ENCODE measurements at regions not wholly inside any gene's neighbourhood (a gene's known extent, or its start where the extent isn't known, plus 50 kb on each side); places are given as distances from the start of the nearest gene placed in this dataset.

GRCh38 chr21:19603011-19603593 lies 1199.5 kb upstream of the TMPRSS15 start:
- H3K4me3 ChIP-seq (ENCODE audit: low read length) = no peak overlapping the region
- H3K36me3 ChIP-seq (ENCODE audit: insufficient read depth, low read length) = no peaks in the 10 kb centered on the region
- H3K4me2 ChIP-seq (ENCODE audit: low read length) = no peak overlapping the region
- no peaks in the 10 kb centered on the region for H3K27me3 ChIP-seq (ENCODE audit: control insufficient read depth, insufficient read depth, low read length)
- H3K9ac ChIP-seq (ENCODE audit: low read depth, low read length) = no peak overlapping the region
- H3K4me1 ChIP-seq (ENCODE audit: control insufficient read depth, insufficient read depth, low read length) = no peaks in the 10 kb centered on the region
- H3K9me3 ChIP-seq (replicated peaks; ENCODE audit: low read length) = no peaks in the 10 kb centered on the region

GRCh38 chr21:19608101-19608621 lies 1204.6 kb upstream of the TMPRSS15 start:
- Histone ChIP-seq H3K4me2 (ENCODE audit: low read length) (no peak overlapping the region), H3K4me1 (ENCODE audit: control insufficient read depth, insufficient read depth, low read length) (peaks cover 8% of the 10 kb centered on the region)

DNA sequence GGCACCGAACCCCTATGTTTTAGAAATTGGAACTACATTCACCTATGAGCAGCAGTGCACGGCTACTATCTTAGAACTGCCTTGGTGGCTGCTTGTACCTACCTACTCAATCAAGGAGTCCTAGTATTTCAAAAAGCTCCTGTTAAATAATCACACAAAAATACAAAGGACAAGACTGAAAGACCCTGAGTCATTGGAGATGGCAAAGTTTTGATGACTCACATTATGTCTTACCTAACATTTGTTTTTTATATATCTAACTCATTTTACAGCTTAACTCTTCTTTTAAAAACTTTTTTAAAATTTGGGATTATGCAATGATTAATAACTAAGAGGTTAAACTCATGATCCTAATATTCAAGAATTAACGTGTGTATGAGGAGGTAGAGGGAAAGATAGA lies 1206.0 kb upstream of the TMPRSS15 start:
- H3K4me3 ChIP-seq (ENCODE audit: low read length) = no peak overlapping the region
- no peak overlapping the region for H3K4me2 ChIP-seq (ENCODE audit: low read length)
- peaks cover 8% of the 10 kb centered on the region for H3K4me1 ChIP-seq (ENCODE audit: control insufficient read depth, insufficient read depth, low read length)
- H3K27me3 ChIP-seq (ENCODE audit: control insufficient read depth, insufficient read depth, low read length) = no peaks in the 10 kb centered on the region
- no peak overlapping the region for H3K9ac ChIP-seq (ENCODE audit: low read depth, low read length)
- H3K36me3 ChIP-seq (ENCODE audit: insufficient read depth, low read length) = no peaks in the 10 kb centered on the region
- H3K9me3 ChIP-seq (replicated peaks; ENCODE audit: low read length) = no peaks in the 10 kb centered on the region

More at GRCh38 chr21:19608101-19608621, 1204.6 kb upstream of the TMPRSS15 start:
- no peaks in the 10 kb centered on the region for H3K36me3 ChIP-seq (ENCODE audit: insufficient read depth, low read length)
- no peaks in the 10 kb centered on the region for H3K9me3 ChIP-seq (replicated peaks; ENCODE audit: low read length)
- no peak overlapping the region for H3K4me3 ChIP-seq (ENCODE audit: low read length)
- no peaks in the 10 kb centered on the region for H3K27me3 ChIP-seq (ENCODE audit: control insufficient read depth, insufficient read depth, low read length)
- no peak overlapping the region for H3K9ac ChIP-seq (ENCODE audit: low read depth, low read length)

DNA sequence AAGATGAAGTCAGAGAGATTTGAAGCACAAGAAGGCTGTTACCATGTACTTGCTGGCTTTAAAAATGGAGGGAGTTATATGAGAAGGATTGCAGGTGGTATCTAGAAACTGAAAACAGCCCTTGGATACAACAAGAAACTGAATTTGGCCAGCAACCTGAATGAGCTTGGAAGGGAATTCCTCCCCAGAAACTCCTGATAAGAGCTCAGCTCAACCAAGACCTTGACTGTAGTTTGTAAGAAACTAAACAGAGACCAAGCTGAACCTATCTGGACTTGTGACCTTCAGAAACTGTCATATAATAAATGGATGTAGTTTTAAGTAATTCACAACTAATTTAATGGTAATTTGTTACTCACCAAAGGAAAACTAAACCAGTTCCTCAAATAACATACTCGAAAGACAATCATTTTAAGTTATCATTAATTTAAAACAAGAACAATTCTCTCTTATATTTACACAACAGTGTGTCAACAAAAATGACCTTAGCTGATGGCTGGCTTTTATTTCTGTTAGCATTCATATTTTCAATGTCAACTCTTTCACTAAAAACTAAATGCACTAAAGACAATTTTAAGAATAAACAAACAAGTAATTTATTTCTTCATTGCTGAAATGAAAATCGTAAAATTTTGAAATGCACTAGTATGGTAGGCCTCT lies 1218.4 kb upstream of the TMPRSS15 start:
- Histone ChIP-seq H3K4me3 (ENCODE audit: low read length) (no peak overlapping the region), H3K9me3 (replicated peaks; ENCODE audit: low read length) (no peaks in the 10 kb centered on the region), H3K4me2 (ENCODE audit: low read length) (no peak overlapping the region), H3K9ac (ENCODE audit: low read depth, low read length) (no peak overlapping the region), H3K27me3 (ENCODE audit: control insufficient read depth, insufficient read depth, low read length) (no peaks in the 10 kb centered on the region), H3K4me1 (ENCODE audit: control insufficient read depth, insufficient read depth, low read length) (no peaks in the 10 kb centered on the region), H3K36me3 (ENCODE audit: insufficient read depth, low read length) (no peaks in the 10 kb centered on the region)

GRCh38 chr21:19640964-19641363 lies 1237.4 kb upstream of the TMPRSS15 start:
- no peaks in the 10 kb centered on the region for H3K27me3 ChIP-seq (ENCODE audit: control insufficient read depth, insufficient read depth, low read length)
- no peaks in the 10 kb centered on the region for H3K36me3 ChIP-seq (ENCODE audit: insufficient read depth, low read length)
- no peaks in the 10 kb centered on the region for H3K4me1 ChIP-seq (ENCODE audit: control insufficient read depth, insufficient read depth, low read length)
- no peaks in the 10 kb centered on the region for H3K9me3 ChIP-seq (replicated peaks; ENCODE audit: low read length)
- H3K4me2 ChIP-seq (ENCODE audit: low read length) = no peak overlapping the region
- no peak overlapping the region for H3K4me3 ChIP-seq (ENCODE audit: low read length)
- no peak overlapping the region for H3K9ac ChIP-seq (ENCODE audit: low read depth, low read length)

- H3K4me1 ChIP-seq (ENCODE audit: control insufficient read depth, insufficient read depth, low read length) = no peaks in the 10 kb centered on the region
- no peaks in the 10 kb centered on the region for H3K9me3 ChIP-seq (replicated peaks; ENCODE audit: low read length)
- H3K9ac ChIP-seq (ENCODE audit: low read depth, low read length) = no peak overlapping the region
- no peaks in the 10 kb centered on the region for H3K27me3 ChIP-seq (ENCODE audit: control insufficient read depth, insufficient read depth, low read length)
- no peak overlapping the region for H3K4me3 ChIP-seq (ENCODE audit: low read length)
- H3K4me2 ChIP-seq (ENCODE audit: low read length) = no peak overlapping the region
- no peaks in the 10 kb centered on the region for H3K36me3 ChIP-seq (ENCODE audit: insufficient read depth, low read length)
Measured at GRCh38 chr21:19648391-19648790, 1244.8 kb upstream of the TMPRSS15 start.

- Histone ChIP-seq H3K4me2 (ENCODE audit: low read length) (no peak overlapping the region), H3K36me3 (ENCODE audit: insufficient read depth, low read length) (no peaks in the 10 kb centered on the region), H3K4me1 (ENCODE audit: control insufficient read depth, insufficient read depth, low read length) (no peaks in the 10 kb centered on the region), H3K4me3 (ENCODE audit: low read length) (no peak overlapping the region), H3K9ac (ENCODE audit: low read depth, low read length) (no peak overlapping the region), H3K27me3 (ENCODE audit: control insufficient read depth, insufficient read depth, low read length) (no peaks in the 10 kb centered on the region), H3K9me3 (replicated peaks; ENCODE audit: low read length) (no peaks in the 10 kb centered on the region)
Measured at GRCh38 chr21:19683492-19683891, 1279.9 kb upstream of the TMPRSS15 start.

- Histone ChIP-seq H3K27me3 (ENCODE audit: control insufficient read depth, insufficient read depth, low read length) (no peaks in the 10 kb centered on the region), H3K4me2 (ENCODE audit: low read length) (no peak overlapping the region), H3K9ac (ENCODE audit: low read depth, low read length) (no peak overlapping the region), H3K4me3 (ENCODE audit: low read length) (no peak overlapping the region), H3K9me3 (replicated peaks; ENCODE audit: low read length) (no peaks in the 10 kb centered on the region), H3K4me1 (ENCODE audit: control insufficient read depth, insufficient read depth, low read length) (no peaks in the 10 kb centered on the region), H3K36me3 (ENCODE audit: insufficient read depth, low read length) (no peaks in the 10 kb centered on the region)
Measured at GRCh38 chr21:19684328-19684727, 1280.7 kb upstream of the TMPRSS15 start.

GRCh38 chr21:19692231-19692630 lies 1288.6 kb upstream of the TMPRSS15 start:
- Histone ChIP-seq H3K4me3 (ENCODE audit: low read length) (no peak overlapping the region), H3K9me3 (replicated peaks; ENCODE audit: low read length) (no peaks in the 10 kb centered on the region), H3K4me2 (ENCODE audit: low read length) (no peak overlapping the region), H3K36me3 (ENCODE audit: insufficient read depth, low read length) (no peaks in the 10 kb centered on the region), H3K4me1 (ENCODE audit: control insufficient read depth, insufficient read depth, low read length) (no peaks in the 10 kb centered on the region), H3K27me3 (ENCODE audit: control insufficient read depth, insufficient read depth, low read length) (no peaks in the 10 kb centered on the region), H3K9ac (ENCODE audit: low read depth, low read length) (no peak overlapping the region)

GRCh38 chr21:19695796-19696195 lies 1292.2 kb upstream of the TMPRSS15 start:
- H3K36me3 ChIP-seq (ENCODE audit: insufficient read depth, low read length) = no peaks in the 10 kb centered on the region
- no peaks in the 10 kb centered on the region for H3K9me3 ChIP-seq (replicated peaks; ENCODE audit: low read length)
- H3K4me3 ChIP-seq (ENCODE audit: low read length) = no peak overlapping the region
- no peaks in the 10 kb centered on the region for H3K4me1 ChIP-seq (ENCODE audit: control insufficient read depth, insufficient read depth, low read length)
- H3K4me2 ChIP-seq (ENCODE audit: low read length) = no peak overlapping the region
- no peaks in the 10 kb centered on the region for H3K27me3 ChIP-seq (ENCODE audit: control insufficient read depth, insufficient read depth, low read length)
- no peak overlapping the region for H3K9ac ChIP-seq (ENCODE audit: low read depth, low read length)

DNA sequence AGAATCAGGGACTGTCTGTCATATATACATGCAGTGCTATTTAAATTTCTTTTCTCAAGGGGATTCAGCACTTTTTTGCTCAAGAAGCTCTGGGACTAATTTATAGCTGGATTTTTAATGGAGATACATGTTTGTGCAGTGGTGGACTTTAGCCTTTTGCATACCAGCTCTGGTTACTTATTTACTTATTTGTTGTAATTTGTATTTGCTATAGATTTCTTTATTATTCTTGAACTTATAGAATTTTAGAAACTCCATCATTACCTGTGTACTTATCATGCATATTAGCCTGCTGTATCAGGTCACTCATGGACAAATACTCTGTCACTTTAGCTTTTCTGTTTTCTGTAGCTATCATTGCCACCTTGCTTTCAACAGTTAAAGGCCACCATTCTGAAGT lies 1296.9 kb upstream of the TMPRSS15 start:
- Histone ChIP-seq H3K4me3 (ENCODE audit: low read length) (no peak overlapping the region), H3K27me3 (ENCODE audit: control insufficient read depth, insufficient read depth, low read length) (no peaks in the 10 kb centered on the region), H3K4me1 (ENCODE audit: control insufficient read depth, insufficient read depth, low read length) (no peaks in the 10 kb centered on the region), H3K36me3 (ENCODE audit: insufficient read depth, low read length) (no peaks in the 10 kb centered on the region), H3K4me2 (ENCODE audit: low read length) (no peak overlapping the region), H3K9ac (ENCODE audit: low read depth, low read length) (no peak overlapping the region), H3K9me3 (replicated peaks; ENCODE audit: low read length) (no peaks in the 10 kb centered on the region)

- no peaks in the 10 kb centered on the region for H3K4me1 ChIP-seq (ENCODE audit: control insufficient read depth, insufficient read depth, low read length)
- no peak overlapping the region for H3K4me2 ChIP-seq (ENCODE audit: low read length)
- no peaks in the 10 kb centered on the region for H3K27me3 ChIP-seq (ENCODE audit: control insufficient read depth, insufficient read depth, low read length)
- no peaks in the 10 kb centered on the region for H3K9me3 ChIP-seq (replicated peaks; ENCODE audit: low read length)
- H3K4me3 ChIP-seq (ENCODE audit: low read length) = no peak overlapping the region
- H3K36me3 ChIP-seq (ENCODE audit: insufficient read depth, low read length) = no peaks in the 10 kb centered on the region
- H3K9ac ChIP-seq (ENCODE audit: low read depth, low read length) = no peak overlapping the region
Measured at GRCh38 chr21:19702726-19703125, 1295.5 kb upstream of the NCAM2 start.

All from skeletal muscle satellite cell (primary cell).